Neural cell (in vitro differentiated cells): ENCODE measurements at regions not wholly inside any gene's neighbourhood (a gene's known extent, or its start where the extent isn't known, plus 50 kb on each side); places are given as distances from the start of the nearest gene placed in this dataset.

ENCODE experiments used
- H2AFZ ChIP-seq: fragments of 200-600, 300-800 bp; sonication (generic), shearing (Covaris generic); 2 replicates; pipeline ENCODE4 v1.6.0; 2014; ENCODE audit warnings: low read depth, mild to moderate bottlenecking, antibody characterized with exemption, low read length, moderate library complexity
- H3F3A ChIP-seq: fragments of 200-600 bp; shearing (Covaris generic); 2 replicates; pipeline ENCODE4 v1.6.1; 2016; ENCODE audit warnings: mild to moderate bottlenecking, moderate library complexity, mixed read lengths, antibody characterized with exemption, low read length; ENCODE audit not compliant: insufficient read depth, poor library complexity, severe bottlenecking
- H3K27ac ChIP-seq: fragments of 200-600, 300-800 bp; sonication (generic), shearing (Covaris generic); 2 replicates; pipeline ENCODE4 v1.5.1; 2014; ENCODE audit warnings: mild to moderate bottlenecking, low read length, moderate library complexity
- H3K27me3 ChIP-seq: fragments of 300-800, 200-600 bp; sonication (generic), shearing (Covaris generic); 2 replicates; pipeline ENCODE4 v1.6.0; 2014; ENCODE audit warnings: mild to moderate bottlenecking, low read depth, low read length, moderate library complexity; ENCODE audit not compliant: insufficient read depth
- H3K36me3 ChIP-seq: fragments of 300-800, 200-600 bp; sonication (generic), shearing (Covaris generic); 2 replicates; pipeline ENCODE4 v1.5.1; 2014; ENCODE audit warnings: mild to moderate bottlenecking, antibody characterized with exemption, low read length, moderate library complexity; ENCODE audit not compliant: insufficient read depth
- H3K4me2 ChIP-seq: fragments of 300-800, 200-600 bp; sonication (generic), shearing (Covaris generic); 2 replicates; pipeline ENCODE4 v1.6.0; 2014; ENCODE audit warnings: mild to moderate bottlenecking, low read length
- H3K4me3 ChIP-seq: fragments of 300-800, 200-600 bp; sonication (generic), shearing (Covaris generic); 2 replicates; pipeline ENCODE4 v1.5.1; 2014; ENCODE audit warnings: mild to moderate bottlenecking, low read length, moderate library complexity
- H3K79me2 ChIP-seq: fragments of 200-600 bp; shearing (Covaris generic); replicated peaks from 2 replicates; pipeline ENCODE4 v1.6.0; 2014; ENCODE audit warnings: mild to moderate bottlenecking, low read length, moderate library complexity; ENCODE audit not compliant: insufficient read depth
- H3K9ac ChIP-seq: fragments of 300-800, 200-600 bp; sonication (generic), shearing (Covaris generic); 2 replicates; pipeline ENCODE4 v1.6.1; 2016; ENCODE audit warnings: mild to moderate bottlenecking, low read length, mixed read lengths
- H3K9me2 ChIP-seq: fragments of 200-600 bp; shearing (Covaris generic); 2 replicates; pipeline ENCODE4 v1.6.1; 2016; ENCODE audit warnings: mild to moderate bottlenecking, low read length, mixed read lengths; ENCODE audit not compliant: insufficient read depth
- H3K9me3 ChIP-seq: fragments of 200-600, 300-800 bp; sonication (generic), shearing (Covaris generic); 2 replicates; pipeline ENCODE4 v1.6.1; 2016; ENCODE audit warnings: mild to moderate bottlenecking, mixed run types, low read length, moderate library complexity, mixed read lengths
- H4K20me1 ChIP-seq: fragments of 200-600 bp; shearing (Covaris generic); 2 replicates; pipeline ENCODE4 v1.6.1; 2016; ENCODE audit warnings: mild to moderate bottlenecking, mixed run types; ENCODE audit not compliant: insufficient read depth
- EP300 ChIP-seq: fragments of 450-650 bp; conservative IDR thresholded peaks from 2 replicates; pipeline ENCODE4 v1.6.1; 2014; ENCODE audit warnings: antibody characterized with exemption, mild to moderate bottlenecking, moderate library complexity; ENCODE audit not compliant: poor library complexity, severe bottlenecking
- EZH2 ChIP-seq: fragments of 200-600, 300-800 bp; shearing (Covaris generic), sonication (generic); IDR thresholded peaks from 2 replicates; pipeline ENCODE4 v1.6.1; 2014; ENCODE audit warnings: antibody characterized with exemption, low read length, borderline replicate concordance, mild to moderate bottlenecking; ENCODE audit not compliant: insufficient read depth, poor library complexity, severe bottlenecking
- MXI1 ChIP-seq: fragments of 450-650 bp; conservative IDR thresholded peaks from 2 replicates; pipeline ENCODE4 v1.6.1; 2014; ENCODE audit warnings: antibody characterized with exemption, mild to moderate bottlenecking; ENCODE audit not compliant: poor library complexity, severe bottlenecking
- POLR2AphosphoS5 ChIP-seq: IDR thresholded peaks from 2 replicates; pipeline ENCODE4 v1.6.1; 2012
- RAD21 ChIP-seq: fragments of 450-650 bp; conservative IDR thresholded peaks from 2 replicates; pipeline ENCODE4 v1.6.1; 2014; ENCODE audit warnings: antibody characterized with exemption, mild to moderate bottlenecking, moderate library complexity
- SMC3 ChIP-seq: fragments of 450-650 bp; conservative IDR thresholded peaks from 2 replicates; pipeline ENCODE4 v1.6.1; 2014; ENCODE audit warnings: antibody characterized with exemption, mild to moderate bottlenecking, moderate library complexity; ENCODE audit not compliant: poor library complexity
- TAF1 ChIP-seq: IDR thresholded peaks from 2 replicates; pipeline ENCODE4 v1.6.1; 2012; ENCODE audit warnings: low read depth
- TF ChIP-seq, protein P1 (sequence below): IDR thresholded peaks from 2 replicates; pipeline ENCODE4 v1.6.1; 2012; ENCODE audit warnings: borderline replicate concordance
- TF ChIP-seq, protein P2 (sequence below): fragments of 450-650 bp; IDR thresholded peaks from 2 replicates; pipeline ENCODE4 v1.5.1; 2014; ENCODE audit warnings: antibody characterized with exemption, mild to moderate bottlenecking, moderate library complexity; ENCODE audit not compliant: poor library complexity, severe bottlenecking

DNA sequence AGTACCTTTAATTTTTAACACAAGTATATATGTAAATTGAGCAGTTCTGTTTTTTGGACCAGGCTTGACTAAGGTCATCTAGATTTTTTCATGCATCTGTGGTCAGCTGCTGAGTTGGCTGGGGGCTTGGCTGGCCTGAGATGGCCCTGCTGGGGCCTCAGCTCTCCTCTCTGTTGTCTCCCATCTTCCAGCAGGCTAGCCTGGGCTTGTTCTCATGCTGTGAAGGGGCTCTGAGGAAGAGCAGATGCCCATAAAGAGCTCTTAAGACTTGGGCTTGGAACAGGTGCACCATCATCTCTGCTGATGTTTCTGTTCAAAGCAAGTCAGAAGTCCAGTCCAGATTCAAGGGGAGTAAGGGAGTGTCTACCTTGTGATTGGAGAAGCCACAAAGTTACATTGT, 51.2 kb upstream of the TNR start:
- no peaks in the 10 kb centered on the region for H3K27me3 ChIP-seq
- H3K27ac ChIP-seq, result no peak overlapping the region
- H2AFZ ChIP-seq, result no peak overlapping the region
- H3K36me3 ChIP-seq, result no peaks in the 10 kb centered on the region
- no peaks in the 10 kb centered on the region for H3K79me2 ChIP-seq
- H3K9me3 ChIP-seq, result no peaks in the 10 kb centered on the region
- H3K4me2 ChIP-seq, result no peak overlapping the region
- H3K9ac ChIP-seq, result no peak overlapping the region
- no peaks in the 10 kb centered on the region for H3F3A ChIP-seq
- no peak overlapping the region for H3K4me3 ChIP-seq
- no peak for TF ChIP-seq SMC3
- TF ChIP-seq TAF1, result no peak
- TF ChIP-seq RAD21, result no peak
- no peak for TF ChIP-seq EZH2
- TF ChIP-seq EP300, result no peak
- TF ChIP-seq, protein P1, sequence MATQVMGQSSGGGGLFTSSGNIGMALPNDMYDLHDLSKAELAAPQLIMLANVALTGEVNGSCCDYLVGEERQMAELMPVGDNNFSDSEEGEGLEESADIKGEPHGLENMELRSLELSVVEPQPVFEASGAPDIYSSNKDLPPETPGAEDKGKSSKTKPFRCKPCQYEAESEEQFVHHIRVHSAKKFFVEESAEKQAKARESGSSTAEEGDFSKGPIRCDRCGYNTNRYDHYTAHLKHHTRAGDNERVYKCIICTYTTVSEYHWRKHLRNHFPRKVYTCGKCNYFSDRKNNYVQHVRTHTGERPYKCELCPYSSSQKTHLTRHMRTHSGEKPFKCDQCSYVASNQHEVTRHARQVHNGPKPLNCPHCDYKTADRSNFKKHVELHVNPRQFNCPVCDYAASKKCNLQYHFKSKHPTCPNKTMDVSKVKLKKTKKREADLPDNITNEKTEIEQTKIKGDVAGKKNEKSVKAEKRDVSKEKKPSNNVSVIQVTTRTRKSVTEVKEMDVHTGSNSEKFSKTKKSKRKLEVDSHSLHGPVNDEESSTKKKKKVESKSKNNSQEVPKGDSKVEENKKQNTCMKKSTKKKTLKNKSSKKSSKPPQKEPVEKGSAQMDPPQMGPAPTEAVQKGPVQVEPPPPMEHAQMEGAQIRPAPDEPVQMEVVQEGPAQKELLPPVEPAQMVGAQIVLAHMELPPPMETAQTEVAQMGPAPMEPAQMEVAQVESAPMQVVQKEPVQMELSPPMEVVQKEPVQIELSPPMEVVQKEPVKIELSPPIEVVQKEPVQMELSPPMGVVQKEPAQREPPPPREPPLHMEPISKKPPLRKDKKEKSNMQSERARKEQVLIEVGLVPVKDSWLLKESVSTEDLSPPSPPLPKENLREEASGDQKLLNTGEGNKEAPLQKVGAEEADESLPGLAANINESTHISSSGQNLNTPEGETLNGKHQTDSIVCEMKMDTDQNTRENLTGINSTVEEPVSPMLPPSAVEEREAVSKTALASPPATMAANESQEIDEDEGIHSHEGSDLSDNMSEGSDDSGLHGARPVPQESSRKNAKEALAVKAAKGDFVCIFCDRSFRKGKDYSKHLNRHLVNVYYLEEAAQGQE, result no peak
- TF ChIP-seq, protein P2, sequence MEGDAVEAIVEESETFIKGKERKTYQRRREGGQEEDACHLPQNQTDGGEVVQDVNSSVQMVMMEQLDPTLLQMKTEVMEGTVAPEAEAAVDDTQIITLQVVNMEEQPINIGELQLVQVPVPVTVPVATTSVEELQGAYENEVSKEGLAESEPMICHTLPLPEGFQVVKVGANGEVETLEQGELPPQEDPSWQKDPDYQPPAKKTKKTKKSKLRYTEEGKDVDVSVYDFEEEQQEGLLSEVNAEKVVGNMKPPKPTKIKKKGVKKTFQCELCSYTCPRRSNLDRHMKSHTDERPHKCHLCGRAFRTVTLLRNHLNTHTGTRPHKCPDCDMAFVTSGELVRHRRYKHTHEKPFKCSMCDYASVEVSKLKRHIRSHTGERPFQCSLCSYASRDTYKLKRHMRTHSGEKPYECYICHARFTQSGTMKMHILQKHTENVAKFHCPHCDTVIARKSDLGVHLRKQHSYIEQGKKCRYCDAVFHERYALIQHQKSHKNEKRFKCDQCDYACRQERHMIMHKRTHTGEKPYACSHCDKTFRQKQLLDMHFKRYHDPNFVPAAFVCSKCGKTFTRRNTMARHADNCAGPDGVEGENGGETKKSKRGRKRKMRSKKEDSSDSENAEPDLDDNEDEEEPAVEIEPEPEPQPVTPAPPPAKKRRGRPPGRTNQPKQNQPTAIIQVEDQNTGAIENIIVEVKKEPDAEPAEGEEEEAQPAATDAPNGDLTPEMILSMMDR, result no peak
- no peak for TF ChIP-seq POLR2AphosphoS5
- no peak for TF ChIP-seq MXI1
- no peaks in the 10 kb centered on the region for H3K9me2 ChIP-seq
- H4K20me1 ChIP-seq, result no peaks in the 10 kb centered on the region

DNA sequence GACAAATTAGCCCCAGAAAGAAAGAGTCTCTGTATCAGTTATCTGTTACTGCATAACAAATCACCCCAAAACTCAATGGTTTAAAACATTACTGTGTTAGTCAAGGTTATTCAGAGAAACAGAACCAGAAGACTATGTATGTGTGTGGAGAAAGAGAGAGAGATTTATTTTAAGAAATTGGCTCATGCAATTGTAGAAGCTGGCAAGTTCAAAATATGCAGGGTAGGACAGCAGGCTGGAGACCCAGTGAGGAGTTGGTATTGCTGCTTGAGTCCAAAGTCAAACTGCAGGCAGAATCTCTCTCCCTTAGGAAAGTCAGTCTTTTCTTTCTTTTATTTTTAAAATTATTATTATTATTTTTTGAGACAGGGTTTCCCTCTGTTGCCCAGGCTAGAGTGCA, 50.2 kb upstream of the TNR start:
- no peaks in the 10 kb centered on the region for H4K20me1 ChIP-seq
- H3K9ac ChIP-seq, result no peak overlapping the region
- no peaks in the 10 kb centered on the region for H3K36me3 ChIP-seq
- H3K4me3 ChIP-seq, result no peak overlapping the region
- no peak overlapping the region for H3K27ac ChIP-seq
- no peaks in the 10 kb centered on the region for H3K9me2 ChIP-seq
- H3F3A ChIP-seq, result no peaks in the 10 kb centered on the region
- no peaks in the 10 kb centered on the region for H3K27me3 ChIP-seq
- no peak overlapping the region for H3K4me2 ChIP-seq
- H3K9me3 ChIP-seq, result no peaks in the 10 kb centered on the region
- TF ChIP-seq, protein P2, result no peak
- TF ChIP-seq RAD21 (no peak), MXI1 (no peak), POLR2AphosphoS5 (no peak), TAF1 (no peak), SMC3 (no peak), EZH2 (no peak), EP300 (no peak)
- TF ChIP-seq, protein P1, result no peak
- H3K79me2 ChIP-seq, result no peaks in the 10 kb centered on the region
- H2AFZ ChIP-seq, result no peak overlapping the region
